ENCODE measurements at regions not wholly inside any gene's neighbourhood (a gene's known extent, or its start where the extent isn't known, plus 50 kb on each side); places are given as distances from the start of the nearest gene placed in this dataset.

DNA sequence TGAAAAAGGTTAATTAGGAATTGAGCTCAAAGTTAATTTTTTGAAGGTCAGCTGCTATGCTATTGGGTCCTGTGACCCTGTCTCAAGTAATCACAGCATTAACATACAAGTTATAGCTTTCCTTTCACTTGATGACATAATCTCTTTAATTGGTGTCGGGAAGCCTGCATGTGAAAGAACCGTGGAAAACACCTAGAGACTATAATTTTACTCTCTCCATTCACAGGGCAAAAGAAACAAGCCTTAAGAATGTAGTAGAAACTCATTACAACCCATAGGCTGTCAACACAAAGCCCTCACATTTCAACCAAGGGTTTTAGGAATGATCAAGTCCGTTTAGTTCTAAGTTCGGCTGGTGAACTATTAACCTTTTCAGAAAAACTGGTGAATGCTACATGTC, 104.4 kb downstream of the PPM1A start:
- TF ChIP-seq CTCF (conservative IDR thresholded peaks at IDR 0.05 in 1 of 2, IDR thresholded peaks at IDR 0.05 in 1 of 2; ENCODE audit: extremely low read depth in 1 of 2, insufficient read depth in 1 of 2, low read depth in 1 of 2, low read length in 2 of 2) (no peak), EZH2 (IDR thresholded peaks at IDR 0.05; ENCODE audit: borderline replicate concordance, low read length) (no peak)
